ENCODE measurements at regions not wholly inside any gene's neighbourhood (a gene's known extent, or its start where the extent isn't known, plus 50 kb on each side); places are given as distances from the start of the nearest gene placed in this dataset.

GRCh38 chr1:116835161-116835560 lies 74.6 kb upstream of the PTGFRN start:
- no peak for TF ChIP-seq CTCF (IDR thresholded peaks at IDR 0.05)
- no peak for TF ChIP-seq POLR2A (IDR thresholded peaks at IDR 0.05)

Data from esophagus squamous epithelium (tissue), 4 donors.